DOHH2 (cell line): ENCODE measurements at regions not wholly inside any gene's neighbourhood (a gene's known extent, or its start where the extent isn't known, plus 50 kb on each side); places are given as distances from the start of the nearest gene placed in this dataset.

Experiments used
- H3F3A ChIP-seq: fragments of 200-600 bp; sonication (generic), shearing (Covaris generic); 2 replicates; pipeline ENCODE4 v1.6.0; 2016; ENCODE audit warnings: antibody characterized with exemption, mild to moderate bottlenecking; ENCODE audit not compliant: control insufficient read depth, insufficient read depth
- H3K27ac ChIP-seq: fragments of 200-600 bp; sonication (generic); 2 replicates; pipeline ENCODE4 v1.5.1; 2014; ENCODE audit warnings: low read depth, mild to moderate bottlenecking, low read length, moderate library complexity
- H3K27me3 ChIP-seq: fragments of 200-600 bp; sonication (generic); 2 replicates; pipeline ENCODE4 v1.6.1; 2014; ENCODE audit warnings: mild to moderate bottlenecking, low read length, mixed read lengths; ENCODE audit not compliant: control insufficient read depth
- H3K36me3 ChIP-seq: fragments of 200-600 bp; sonication (generic); 2 replicates; pipeline ENCODE4 v1.6.1; 2014; ENCODE audit warnings: mild to moderate bottlenecking, low read length, moderate library complexity, mixed read lengths; ENCODE audit not compliant: control insufficient read depth
- H3K4me1 ChIP-seq: fragments of 200-600 bp; sonication (generic); 2 replicates; pipeline ENCODE4 v1.6.1; 2014; ENCODE audit warnings: mild to moderate bottlenecking, low read length, mixed read lengths; ENCODE audit not compliant: control insufficient read depth
- H3K4me2 ChIP-seq: fragments of 200-600 bp; sonication (generic); 2 replicates; pipeline ENCODE4 v1.6.0; 2014; ENCODE audit warnings: mild to moderate bottlenecking, low read length, moderate library complexity
- H3K4me3 ChIP-seq: fragments of 200-600 bp; sonication (generic); 2 replicates; pipeline ENCODE4 v1.5.1; 2014; ENCODE audit warnings: mild to moderate bottlenecking, low read length, mixed read lengths
- H3K79me2 ChIP-seq: fragments of 200-600 bp; sonication (generic); 2 replicates; pipeline ENCODE4 v1.6.1; 2014; ENCODE audit warnings: mild to moderate bottlenecking, low read length, mixed read lengths; ENCODE audit not compliant: control insufficient read depth
- H3K9me2 ChIP-seq: fragments of 200-600 bp; sonication (generic); replicated peaks from 2 replicates; pipeline ENCODE4 v1.6.1; 2014; ENCODE audit warnings: mild to moderate bottlenecking, low read length, mixed read lengths; ENCODE audit not compliant: control insufficient read depth
- H3K9me3 ChIP-seq: fragments of 200-600 bp; sonication (generic); 2 replicates; pipeline ENCODE4 v1.6.1; 2014; ENCODE audit warnings: antibody characterized with exemption, low read length, mixed read lengths; ENCODE audit not compliant: control insufficient read depth, insufficient read depth
- H4K20me1 ChIP-seq: fragments of 200-600 bp; sonication (generic); 2 replicates; pipeline ENCODE4 v1.6.0; 2014; ENCODE audit warnings: low read depth, mild to moderate bottlenecking, antibody characterized with exemption, low read length, moderate library complexity; ENCODE audit not compliant: control insufficient read depth, insufficient read depth
- EZH2phosphoT487 ChIP-seq: fragments of 200-600 bp; sonication (generic); IDR thresholded peaks from 2 replicates; pipeline ENCODE4 v1.6.1; 2017; ENCODE audit warnings: borderline replicate concordance, mild to moderate bottlenecking, antibody characterized with exemption, low read length, moderate library complexity, mixed read lengths
- TF ChIP-seq, protein P1 (sequence below): fragments of 200-600 bp; sonication (generic); IDR thresholded peaks from one replicate; pipeline ENCODE4 v1.5.1; 2014; ENCODE audit warnings: antibody characterized with exemption, mild to moderate bottlenecking, low read depth, low read length; ENCODE audit not compliant: poor library complexity, severe bottlenecking

DNA sequence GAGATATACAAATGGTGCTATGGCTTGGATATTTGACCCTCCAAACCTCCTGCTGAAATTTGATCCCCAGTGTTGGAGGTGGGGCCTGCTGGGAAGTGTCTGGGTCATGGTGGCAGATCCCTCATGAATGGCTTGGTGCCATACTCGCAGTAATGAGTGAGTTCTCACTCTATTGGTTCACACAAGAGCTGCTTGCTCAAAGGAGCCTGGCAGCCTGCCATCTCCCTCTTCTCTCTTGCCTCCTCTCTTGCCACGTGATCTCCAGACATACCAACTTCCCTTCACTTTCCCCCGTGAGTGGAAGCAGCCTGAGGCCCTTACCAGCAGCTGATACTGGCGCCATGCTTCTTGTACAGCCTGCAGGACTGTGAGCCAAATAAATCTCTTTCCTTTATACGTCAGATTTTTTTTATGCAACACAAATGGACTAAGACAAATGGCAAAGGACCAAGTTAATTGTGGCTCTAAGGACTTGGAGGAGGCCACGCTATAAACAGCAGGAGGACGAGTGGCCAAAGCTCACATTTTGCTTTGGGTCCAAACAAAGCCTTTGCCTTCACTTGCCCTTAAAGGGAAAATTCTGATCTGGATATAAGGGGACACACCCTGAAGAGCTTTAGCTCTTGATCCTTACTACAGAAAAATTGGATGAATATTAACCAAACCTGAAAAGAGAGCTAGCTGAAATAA lies 214.7 kb downstream of the SS18 start:
- H3K27ac ChIP-seq: no peak overlapping the region
- no peaks in the 10 kb centered on the region for H3K36me3 ChIP-seq
- no peaks in the 10 kb centered on the region for H3F3A ChIP-seq
- H3K27me3 ChIP-seq: no peaks in the 10 kb centered on the region
- H4K20me1 ChIP-seq: no peaks in the 10 kb centered on the region
- H3K4me2 ChIP-seq: no peak overlapping the region
- H3K4me1 ChIP-seq: no peaks in the 10 kb centered on the region
- no peaks in the 10 kb centered on the region for H3K79me2 ChIP-seq
- TF ChIP-seq EZH2phosphoT487: no peak
- H3K9me3 ChIP-seq: no peaks in the 10 kb centered on the region
- H3K9me2 ChIP-seq: no peaks in the 10 kb centered on the region
- no peak overlapping the region for H3K4me3 ChIP-seq

DNA sequence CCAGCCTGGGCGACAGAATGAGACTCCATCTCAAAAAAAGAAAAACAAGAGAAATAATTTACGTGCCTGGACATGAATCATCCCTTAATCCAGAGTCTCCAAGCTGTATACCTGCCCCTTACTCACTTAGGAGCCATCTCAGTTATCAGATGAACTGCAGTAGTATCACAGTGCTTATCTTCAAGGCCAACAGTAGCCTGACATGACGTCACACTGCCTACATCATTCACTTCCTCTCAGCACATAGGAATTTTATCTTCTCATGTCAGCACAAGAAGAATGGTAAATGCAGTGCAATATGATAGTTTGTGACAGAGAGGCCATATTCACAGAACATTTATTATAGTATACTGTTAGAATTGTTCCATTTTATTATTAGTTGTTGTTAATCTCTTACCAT lies 216.6 kb downstream of the SS18 start:
- TF ChIP-seq, protein P1, sequence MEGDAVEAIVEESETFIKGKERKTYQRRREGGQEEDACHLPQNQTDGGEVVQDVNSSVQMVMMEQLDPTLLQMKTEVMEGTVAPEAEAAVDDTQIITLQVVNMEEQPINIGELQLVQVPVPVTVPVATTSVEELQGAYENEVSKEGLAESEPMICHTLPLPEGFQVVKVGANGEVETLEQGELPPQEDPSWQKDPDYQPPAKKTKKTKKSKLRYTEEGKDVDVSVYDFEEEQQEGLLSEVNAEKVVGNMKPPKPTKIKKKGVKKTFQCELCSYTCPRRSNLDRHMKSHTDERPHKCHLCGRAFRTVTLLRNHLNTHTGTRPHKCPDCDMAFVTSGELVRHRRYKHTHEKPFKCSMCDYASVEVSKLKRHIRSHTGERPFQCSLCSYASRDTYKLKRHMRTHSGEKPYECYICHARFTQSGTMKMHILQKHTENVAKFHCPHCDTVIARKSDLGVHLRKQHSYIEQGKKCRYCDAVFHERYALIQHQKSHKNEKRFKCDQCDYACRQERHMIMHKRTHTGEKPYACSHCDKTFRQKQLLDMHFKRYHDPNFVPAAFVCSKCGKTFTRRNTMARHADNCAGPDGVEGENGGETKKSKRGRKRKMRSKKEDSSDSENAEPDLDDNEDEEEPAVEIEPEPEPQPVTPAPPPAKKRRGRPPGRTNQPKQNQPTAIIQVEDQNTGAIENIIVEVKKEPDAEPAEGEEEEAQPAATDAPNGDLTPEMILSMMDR: no peak
- no peak for TF ChIP-seq EZH2phosphoT487
- no peaks in the 10 kb centered on the region for H3K4me1 ChIP-seq
- H3K79me2 ChIP-seq: no peaks in the 10 kb centered on the region
- H3K36me3 ChIP-seq: no peaks in the 10 kb centered on the region
- no peaks in the 10 kb centered on the region for H4K20me1 ChIP-seq
- no peak overlapping the region for H3K27ac ChIP-seq
- H3K9me3 ChIP-seq: no peaks in the 10 kb centered on the region
- no peak overlapping the region for H3K4me2 ChIP-seq
- H3K4me3 ChIP-seq: no peak overlapping the region
- H3K9me2 ChIP-seq: no peaks in the 10 kb centered on the region
- H3F3A ChIP-seq: no peaks in the 10 kb centered on the region
- no peaks in the 10 kb centered on the region for H3K27me3 ChIP-seq

DNA sequence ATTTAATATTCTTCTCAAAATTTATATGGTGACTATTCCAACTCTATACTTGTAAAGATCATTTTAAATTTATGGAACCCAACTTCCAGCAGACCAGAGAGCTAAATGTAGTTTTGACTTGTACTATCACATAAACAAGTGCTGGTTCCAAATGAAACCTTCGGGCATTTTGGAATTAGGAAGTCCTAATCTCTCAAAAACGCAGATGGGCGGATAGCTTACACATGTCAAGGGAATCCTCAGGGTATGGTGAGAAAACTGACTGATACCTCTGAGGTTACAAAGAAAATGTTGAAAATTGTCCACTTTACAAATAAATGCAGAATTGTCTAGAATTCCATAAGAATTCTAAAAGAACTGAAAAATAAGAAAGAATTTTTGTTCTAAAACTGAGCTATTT lies 224.1 kb downstream of the SS18 start:
- Histone ChIP-seq H3K9me3 (0 out of 2 replicates have a peak, but pooled peaks cover 2% of the 10 kb centered on the region), H3K79me2 (no peaks in the 10 kb centered on the region), H3K4me3 (no peak overlapping the region), H3F3A (no peaks in the 10 kb centered on the region), H4K20me1 (no peaks in the 10 kb centered on the region), H3K36me3 (no peaks in the 10 kb centered on the region), H3K27me3 (no peaks in the 10 kb centered on the region), H3K4me1 (no peaks in the 10 kb centered on the region), H3K4me2 (no peak overlapping the region), H3K9me2 (no peaks in the 10 kb centered on the region), H3K27ac (no peak overlapping the region)
- TF ChIP-seq, protein P1: no peak
- TF ChIP-seq EZH2phosphoT487: no peak

DNA sequence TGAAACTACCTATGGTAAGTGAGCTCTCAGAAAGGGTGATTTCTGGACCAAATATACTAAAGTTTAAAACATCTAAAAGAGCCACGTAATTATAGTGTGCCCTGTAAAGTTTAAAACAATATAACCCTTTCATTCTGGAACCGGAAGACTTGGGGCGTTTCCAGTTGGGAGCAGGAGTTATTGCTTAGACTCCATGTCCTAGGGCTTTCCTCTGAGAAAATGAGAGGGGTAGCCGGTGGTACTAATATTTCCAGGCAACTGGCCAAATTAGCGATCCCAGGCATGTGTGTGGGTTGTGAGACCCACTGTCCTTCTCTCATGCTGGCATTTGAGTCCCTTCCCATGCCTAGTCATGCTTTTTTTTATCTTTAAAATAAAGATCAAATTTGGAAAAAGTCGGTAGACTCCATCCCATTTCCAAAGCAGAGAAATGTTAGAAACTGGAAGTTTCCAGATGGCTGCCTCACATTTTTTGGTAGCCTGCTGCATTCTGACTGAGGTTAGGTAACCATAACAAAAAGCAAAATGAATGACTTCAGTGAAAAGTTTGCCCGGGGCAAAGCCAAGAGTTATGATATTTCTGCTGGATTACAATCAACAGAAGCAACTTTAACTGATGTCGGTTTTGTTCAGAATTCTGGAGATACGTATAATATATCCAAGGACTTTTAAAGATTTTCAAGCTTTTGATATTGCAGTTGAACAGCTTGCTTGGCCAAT lies 227.4 kb downstream of the SS18 start:
- Histone ChIP-seq H3K4me3 (no peak overlapping the region), H3K9me2 (no peaks in the 10 kb centered on the region), H3K4me1 (no peaks in the 10 kb centered on the region), H3K36me3 (no peaks in the 10 kb centered on the region), H3K9me3 (0 out of 2 replicates have a peak, but pooled peaks cover 1% of the 10 kb centered on the region), H3K79me2 (no peaks in the 10 kb centered on the region), H3K4me2 (no peak overlapping the region), H4K20me1 (no peaks in the 10 kb centered on the region), H3K27ac (no peak overlapping the region), H3K27me3 (no peaks in the 10 kb centered on the region), H3F3A (no peaks in the 10 kb centered on the region)
- TF ChIP-seq, protein P1: no peak
- no peak for TF ChIP-seq EZH2phosphoT487
